Neural cell (in vitro differentiated cells): ENCODE measurements at regions not wholly inside any gene's neighbourhood (a gene's known extent, or its start where the extent isn't known, plus 50 kb on each side); places are given as distances from the start of the nearest gene placed in this dataset.
"Not testable (repeated sequence)": the region's sequence is repeated elsewhere in the genome, so short reads cannot be mapped to it uniquely, and the experiment has no call there.

Source experiments
- H2AFZ ChIP-seq: fragments of 200-600, 300-800 bp; sonication (generic), shearing (Covaris generic); 2 replicates; pipeline ENCODE4 v1.6.0; 2014; ENCODE audit warnings: low read depth, mild to moderate bottlenecking, antibody characterized with exemption, low read length, moderate library complexity
- H3F3A ChIP-seq: fragments of 200-600 bp; shearing (Covaris generic); 2 replicates; pipeline ENCODE4 v1.6.1; 2016; ENCODE audit warnings: mild to moderate bottlenecking, moderate library complexity, mixed read lengths, antibody characterized with exemption, low read length; ENCODE audit not compliant: insufficient read depth, poor library complexity, severe bottlenecking
- H3K27ac ChIP-seq: fragments of 200-600, 300-800 bp; sonication (generic), shearing (Covaris generic); 2 replicates; pipeline ENCODE4 v1.5.1; 2014; ENCODE audit warnings: mild to moderate bottlenecking, low read length, moderate library complexity
- H3K27me3 ChIP-seq: fragments of 300-800, 200-600 bp; sonication (generic), shearing (Covaris generic); 2 replicates; pipeline ENCODE4 v1.6.0; 2014; ENCODE audit warnings: mild to moderate bottlenecking, low read depth, low read length, moderate library complexity; ENCODE audit not compliant: insufficient read depth
- H3K36me3 ChIP-seq: fragments of 300-800, 200-600 bp; sonication (generic), shearing (Covaris generic); 2 replicates; pipeline ENCODE4 v1.5.1; 2014; ENCODE audit warnings: mild to moderate bottlenecking, antibody characterized with exemption, low read length, moderate library complexity; ENCODE audit not compliant: insufficient read depth
- H3K4me2 ChIP-seq: fragments of 300-800, 200-600 bp; sonication (generic), shearing (Covaris generic); 2 replicates; pipeline ENCODE4 v1.6.0; 2014; ENCODE audit warnings: mild to moderate bottlenecking, low read length
- H3K4me3 ChIP-seq: fragments of 300-800, 200-600 bp; sonication (generic), shearing (Covaris generic); 2 replicates; pipeline ENCODE4 v1.5.1; 2014; ENCODE audit warnings: mild to moderate bottlenecking, low read length, moderate library complexity
- H3K79me2 ChIP-seq: fragments of 200-600 bp; shearing (Covaris generic); replicated peaks from 2 replicates; pipeline ENCODE4 v1.6.0; 2014; ENCODE audit warnings: mild to moderate bottlenecking, low read length, moderate library complexity; ENCODE audit not compliant: insufficient read depth
- H3K9ac ChIP-seq: fragments of 300-800, 200-600 bp; sonication (generic), shearing (Covaris generic); 2 replicates; pipeline ENCODE4 v1.6.1; 2016; ENCODE audit warnings: mild to moderate bottlenecking, low read length, mixed read lengths
- H3K9me2 ChIP-seq: fragments of 200-600 bp; shearing (Covaris generic); 2 replicates; pipeline ENCODE4 v1.6.1; 2016; ENCODE audit warnings: mild to moderate bottlenecking, low read length, mixed read lengths; ENCODE audit not compliant: insufficient read depth
- H3K9me3 ChIP-seq: fragments of 200-600, 300-800 bp; sonication (generic), shearing (Covaris generic); 2 replicates; pipeline ENCODE4 v1.6.1; 2016; ENCODE audit warnings: mild to moderate bottlenecking, mixed run types, low read length, moderate library complexity, mixed read lengths
- H4K20me1 ChIP-seq: fragments of 200-600 bp; shearing (Covaris generic); 2 replicates; pipeline ENCODE4 v1.6.1; 2016; ENCODE audit warnings: mild to moderate bottlenecking, mixed run types; ENCODE audit not compliant: insufficient read depth
- CTCF ChIP-seq: fragments of 450-650 bp; IDR thresholded peaks from 2 replicates; pipeline ENCODE4 v1.5.1; 2014; ENCODE audit warnings: antibody characterized with exemption, mild to moderate bottlenecking, moderate library complexity; ENCODE audit not compliant: poor library complexity, severe bottlenecking
- EP300 ChIP-seq: fragments of 450-650 bp; conservative IDR thresholded peaks from 2 replicates; pipeline ENCODE4 v1.6.1; 2014; ENCODE audit warnings: antibody characterized with exemption, mild to moderate bottlenecking, moderate library complexity; ENCODE audit not compliant: poor library complexity, severe bottlenecking
- EZH2 ChIP-seq: fragments of 200-600, 300-800 bp; shearing (Covaris generic), sonication (generic); IDR thresholded peaks from 2 replicates; pipeline ENCODE4 v1.6.1; 2014; ENCODE audit warnings: antibody characterized with exemption, low read length, borderline replicate concordance, mild to moderate bottlenecking; ENCODE audit not compliant: insufficient read depth, poor library complexity, severe bottlenecking
- MXI1 ChIP-seq: fragments of 450-650 bp; conservative IDR thresholded peaks from 2 replicates; pipeline ENCODE4 v1.6.1; 2014; ENCODE audit warnings: antibody characterized with exemption, mild to moderate bottlenecking; ENCODE audit not compliant: poor library complexity, severe bottlenecking
- POLR2AphosphoS5 ChIP-seq: IDR thresholded peaks from 2 replicates; pipeline ENCODE4 v1.6.1; 2012
- RAD21 ChIP-seq: fragments of 450-650 bp; conservative IDR thresholded peaks from 2 replicates; pipeline ENCODE4 v1.6.1; 2014; ENCODE audit warnings: antibody characterized with exemption, mild to moderate bottlenecking, moderate library complexity
- REST ChIP-seq: IDR thresholded peaks from 2 replicates; pipeline ENCODE4 v1.6.1; 2012; ENCODE audit warnings: borderline replicate concordance
- SMC3 ChIP-seq: fragments of 450-650 bp; conservative IDR thresholded peaks from 2 replicates; pipeline ENCODE4 v1.6.1; 2014; ENCODE audit warnings: antibody characterized with exemption, mild to moderate bottlenecking, moderate library complexity; ENCODE audit not compliant: poor library complexity
- TAF1 ChIP-seq: IDR thresholded peaks from 2 replicates; pipeline ENCODE4 v1.6.1; 2012; ENCODE audit warnings: low read depth

- H4K20me1 ChIP-seq, H3K9me2 ChIP-seq, H3K9me3 ChIP-seq, H3K27me3 ChIP-seq, H3K9ac ChIP-seq, H3F3A ChIP-seq, H2AFZ ChIP-seq, H3K4me3 ChIP-seq, H3K4me2 ChIP-seq, H3K27ac ChIP-seq, H3K36me3 ChIP-seq, H3K79me2 ChIP-seq: not testable (repeated sequence)
Measured at GRCh38 chrX:115983148-115983547, 187.4 kb upstream of the AGTR2 start.

- not testable (repeated sequence) for H3K79me2 ChIP-seq, H3K4me2 ChIP-seq, H3K27ac ChIP-seq, H3K9me3 ChIP-seq, H4K20me1 ChIP-seq, H2AFZ ChIP-seq, H3K36me3 ChIP-seq, H3F3A ChIP-seq, H3K9me2 ChIP-seq, H3K4me3 ChIP-seq, H3K27me3 ChIP-seq, H3K9ac ChIP-seq
Measured at GRCh38 chrX:115987464-115987863, 183.1 kb upstream of the AGTR2 start.

DNA sequence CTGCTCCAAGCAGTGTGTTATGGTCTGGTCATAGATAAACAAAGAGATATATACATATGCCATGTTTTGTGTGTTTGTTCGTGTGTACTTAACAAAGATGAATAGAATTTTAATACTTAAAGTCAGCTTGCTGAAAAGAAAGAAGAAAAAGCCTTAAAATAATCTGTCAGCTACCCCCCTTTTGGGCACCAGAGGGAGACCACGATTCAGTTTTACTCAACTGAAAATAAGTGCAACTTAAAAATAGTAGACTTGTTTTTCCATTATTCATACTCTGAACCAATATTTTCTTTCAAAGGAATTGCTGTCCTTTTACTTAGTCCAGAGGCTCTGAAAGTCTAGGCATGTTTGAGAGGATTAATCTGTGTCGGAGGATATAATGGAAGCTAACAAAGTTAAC is 181.7 kb upstream of the AGTR2 start:
- TF ChIP-seq POLR2AphosphoS5 (no peak), REST (no peak), CTCF (no peak), RAD21 (no peak), TAF1 (no peak), SMC3 (no peak), EP300 (no peak), MXI1 (no peak), EZH2 (no peak)
- H3K4me3 ChIP-seq = no peak overlapping the region
- no peaks in the 10 kb centered on the region for H4K20me1 ChIP-seq
- H3K27ac ChIP-seq = no peak overlapping the region
- no peaks in the 10 kb centered on the region for H3F3A ChIP-seq
- H3K4me2 ChIP-seq = no peak overlapping the region
- H3K27me3 ChIP-seq = no peaks in the 10 kb centered on the region
- H3K9ac ChIP-seq = no peak overlapping the region
- H3K9me3 ChIP-seq = no peaks in the 10 kb centered on the region
- no peaks in the 10 kb centered on the region for H3K79me2 ChIP-seq
- H3K36me3 ChIP-seq = no peaks in the 10 kb centered on the region
- no peak overlapping the region for H2AFZ ChIP-seq
- no peaks in the 10 kb centered on the region for H3K9me2 ChIP-seq
